ENCODE measurements at regions not wholly inside any gene's neighbourhood (a gene's known extent, or its start where the extent isn't known, plus 50 kb on each side); places are given as distances from the start of the nearest gene placed in this dataset.

GRCh38 chr18:43649649-43650357 is 372.5 kb upstream of the SYT4 start:
- H3K4me2 ChIP-seq (ENCODE audit: control insufficient read depth, extremely low read depth, insufficient read depth, low read depth, low read length), result no peak overlapping the region
- dilution Hi-C loops (cut with MboI; ENCODE audit: extremely low pct_ligation_motif_present, low sequenced_read_pairs), result no loop called here
- H3K27me3 ChIP-seq (ENCODE audit: control insufficient read depth, extremely low read depth, insufficient read depth, low read length), result no peaks in the 10 kb centered on the region
- no peaks in the 10 kb centered on the region for H3K36me3 ChIP-seq (ENCODE audit: control insufficient read depth in 2 of 2, extremely low read depth in 1 of 2, insufficient read depth in 2 of 2, low read length in 2 of 2)
- no peak overlapping the region for H2AFZ ChIP-seq (ENCODE audit: control insufficient read depth, low read length)
- H3K4me3 ChIP-seq (ENCODE audit: control insufficient read depth in 2 of 3, extremely low read depth in 1 of 3, insufficient read depth in 2 of 3, low read depth in 1 of 3, low read length in 3 of 3), result no peak overlapping the region
- no peak for TF ChIP-seq EZH2 (IDR thresholded peaks at IDR 0.05; ENCODE audit: low read length)
- TF ChIP-seq, protein P1, sequence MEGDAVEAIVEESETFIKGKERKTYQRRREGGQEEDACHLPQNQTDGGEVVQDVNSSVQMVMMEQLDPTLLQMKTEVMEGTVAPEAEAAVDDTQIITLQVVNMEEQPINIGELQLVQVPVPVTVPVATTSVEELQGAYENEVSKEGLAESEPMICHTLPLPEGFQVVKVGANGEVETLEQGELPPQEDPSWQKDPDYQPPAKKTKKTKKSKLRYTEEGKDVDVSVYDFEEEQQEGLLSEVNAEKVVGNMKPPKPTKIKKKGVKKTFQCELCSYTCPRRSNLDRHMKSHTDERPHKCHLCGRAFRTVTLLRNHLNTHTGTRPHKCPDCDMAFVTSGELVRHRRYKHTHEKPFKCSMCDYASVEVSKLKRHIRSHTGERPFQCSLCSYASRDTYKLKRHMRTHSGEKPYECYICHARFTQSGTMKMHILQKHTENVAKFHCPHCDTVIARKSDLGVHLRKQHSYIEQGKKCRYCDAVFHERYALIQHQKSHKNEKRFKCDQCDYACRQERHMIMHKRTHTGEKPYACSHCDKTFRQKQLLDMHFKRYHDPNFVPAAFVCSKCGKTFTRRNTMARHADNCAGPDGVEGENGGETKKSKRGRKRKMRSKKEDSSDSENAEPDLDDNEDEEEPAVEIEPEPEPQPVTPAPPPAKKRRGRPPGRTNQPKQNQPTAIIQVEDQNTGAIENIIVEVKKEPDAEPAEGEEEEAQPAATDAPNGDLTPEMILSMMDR (optimal IDR thresholded peaks at IDR 0.05 in 1 of 3, IDR thresholded peaks at IDR 0.05 in 1 of 3, conservative IDR thresholded peaks at IDR 0.05 in 1 of 3; ENCODE audit: extremely low read depth in 1 of 3, insufficient read depth in 2 of 3, low read length in 3 of 3), result no peak
- DNase-seq (ENCODE audit: low read depth, low spot score) (no peak), FAIRE-seq (no peak)
- H4K20me1 ChIP-seq (ENCODE audit: control insufficient read depth, extremely low read depth, insufficient read depth, low read length), result no peaks in the 10 kb centered on the region
- H3K9ac ChIP-seq (ENCODE audit: control insufficient read depth, extremely low read depth, insufficient read depth, low read length), result no peak overlapping the region
- H3K27ac ChIP-seq (ENCODE audit: control insufficient read depth, insufficient read depth, low read length), result no peak overlapping the region
- H3K79me2 ChIP-seq (ENCODE audit: control insufficient read depth, insufficient read depth, low read length), result no peaks in the 10 kb centered on the region
- no peaks in the 10 kb centered on the region for H3K4me1 ChIP-seq (ENCODE audit: control insufficient read depth, extremely low read depth, insufficient read depth, low read length)
- H3K9me3 ChIP-seq (ENCODE audit: control insufficient read depth, low read depth, low read length), result no peaks in the 10 kb centered on the region
- H3K9me1 ChIP-seq (ENCODE audit: control insufficient read depth, extremely low read depth, insufficient read depth, low read length), result no peaks in the 10 kb centered on the region

DNA sequence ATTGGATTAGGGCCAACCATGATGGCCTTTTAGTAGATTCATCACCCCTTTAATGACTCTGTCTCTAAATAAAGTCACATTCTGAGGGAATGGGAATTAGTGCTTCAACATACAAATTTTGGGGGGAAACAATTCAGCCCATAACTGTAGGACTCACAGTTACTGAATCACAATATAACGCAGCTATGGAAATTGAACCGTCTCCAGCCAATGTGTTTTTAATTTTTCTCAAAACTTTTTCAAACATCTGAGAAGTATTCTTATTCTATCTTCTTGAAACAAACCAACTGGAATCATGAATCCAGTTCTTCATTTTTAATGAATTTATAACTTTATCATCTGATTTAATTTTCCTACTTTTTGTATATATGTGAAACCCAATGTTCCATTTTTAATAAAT is 373.1 kb upstream of the SYT4 start:
- no peaks in the 10 kb centered on the region for H3K9me3 ChIP-seq (ENCODE audit: control insufficient read depth, low read depth, low read length)
- no peak overlapping the region for H3K4me2 ChIP-seq (ENCODE audit: control insufficient read depth, extremely low read depth, insufficient read depth, low read depth, low read length)
- FAIRE-seq (no peak), DNase-seq (ENCODE audit: low read depth, low spot score) (no peak)
- H4K20me1 ChIP-seq (ENCODE audit: control insufficient read depth, extremely low read depth, insufficient read depth, low read length), result no peaks in the 10 kb centered on the region
- H3K27me3 ChIP-seq (ENCODE audit: control insufficient read depth, extremely low read depth, insufficient read depth, low read length), result no peaks in the 10 kb centered on the region
- H3K4me1 ChIP-seq (ENCODE audit: control insufficient read depth, extremely low read depth, insufficient read depth, low read length), result no peaks in the 10 kb centered on the region
- no peaks in the 10 kb centered on the region for H3K79me2 ChIP-seq (ENCODE audit: control insufficient read depth, insufficient read depth, low read length)
- no peak overlapping the region for H3K9ac ChIP-seq (ENCODE audit: control insufficient read depth, extremely low read depth, insufficient read depth, low read length)
- dilution Hi-C loops (cut with MboI; ENCODE audit: extremely low pct_ligation_motif_present, low sequenced_read_pairs), result no loop called here
- no peak overlapping the region for H2AFZ ChIP-seq (ENCODE audit: control insufficient read depth, low read length)
- no peak overlapping the region for H3K4me3 ChIP-seq (ENCODE audit: control insufficient read depth in 2 of 3, extremely low read depth in 1 of 3, insufficient read depth in 2 of 3, low read depth in 1 of 3, low read length in 3 of 3)
- no peaks in the 10 kb centered on the region for H3K9me1 ChIP-seq (ENCODE audit: control insufficient read depth, extremely low read depth, insufficient read depth, low read length)
- no peak for TF ChIP-seq EZH2 (IDR thresholded peaks at IDR 0.05; ENCODE audit: low read length)
- TF ChIP-seq, protein P1 (optimal IDR thresholded peaks at IDR 0.05 in 1 of 3, IDR thresholded peaks at IDR 0.05 in 1 of 3, conservative IDR thresholded peaks at IDR 0.05 in 1 of 3; ENCODE audit: extremely low read depth in 1 of 3, insufficient read depth in 2 of 3, low read length in 3 of 3), result no peak
- no peak overlapping the region for H3K27ac ChIP-seq (ENCODE audit: control insufficient read depth, insufficient read depth, low read length)
- no peaks in the 10 kb centered on the region for H3K36me3 ChIP-seq (ENCODE audit: control insufficient read depth in 2 of 2, extremely low read depth in 1 of 2, insufficient read depth in 2 of 2, low read length in 2 of 2)

Measured in keratinocyte (primary cell).